Brain microvascular endothelial cell (primary cell): ENCODE measurements at regions not wholly inside any gene's neighbourhood (a gene's known extent, or its start where the extent isn't known, plus 50 kb on each side); places are given as distances from the start of the nearest gene placed in this dataset.

Experiments used
- DNase-seq: peaks from one replicate; pipeline ENCODE4 v3.0.0-alpha.2; 2020
- H3K27ac ChIP-seq: fragments of 250-450 bp; sonication (Bioruptor Pico); 2 replicates; pipeline ENCODE4 v1.5.1; 2020; ENCODE audit warnings: mild to moderate bottlenecking, moderate library complexity
- H3K27me3 ChIP-seq: fragments of 250-450 bp; sonication (Bioruptor Pico); replicated peaks from 2 replicates; pipeline ENCODE4 v1.5.1; 2020; ENCODE audit warnings: mild to moderate bottlenecking
- H3K36me3 ChIP-seq: fragments of 250-450 bp; sonication (Bioruptor Pico); replicated peaks from 2 replicates; pipeline ENCODE4 v1.5.1; 2020; ENCODE audit warnings: mild to moderate bottlenecking
- H3K4me3 ChIP-seq: 2 replicates; pipeline ENCODE4 v1.5.1; 2011; ENCODE audit warnings: low read depth, mild to moderate bottlenecking, control low read depth, low read length, moderate library complexity
- CTCF ChIP-seq: IDR thresholded peaks from 2 replicates; pipeline ENCODE4 v1.5.1; 2011; ENCODE audit warnings: low read depth, mild to moderate bottlenecking, moderate library complexity, low read length, control low read depth, inconsistent platforms; ENCODE audit errors: missing control alignments
- in situ Hi-C: cut with HindIII; loops from 2 replicates; pipeline ENCODE4 v1.10.0; 2017; ENCODE audit warnings: low sequenced_read_pairs, low pct_ligation_motif_present

DNA sequence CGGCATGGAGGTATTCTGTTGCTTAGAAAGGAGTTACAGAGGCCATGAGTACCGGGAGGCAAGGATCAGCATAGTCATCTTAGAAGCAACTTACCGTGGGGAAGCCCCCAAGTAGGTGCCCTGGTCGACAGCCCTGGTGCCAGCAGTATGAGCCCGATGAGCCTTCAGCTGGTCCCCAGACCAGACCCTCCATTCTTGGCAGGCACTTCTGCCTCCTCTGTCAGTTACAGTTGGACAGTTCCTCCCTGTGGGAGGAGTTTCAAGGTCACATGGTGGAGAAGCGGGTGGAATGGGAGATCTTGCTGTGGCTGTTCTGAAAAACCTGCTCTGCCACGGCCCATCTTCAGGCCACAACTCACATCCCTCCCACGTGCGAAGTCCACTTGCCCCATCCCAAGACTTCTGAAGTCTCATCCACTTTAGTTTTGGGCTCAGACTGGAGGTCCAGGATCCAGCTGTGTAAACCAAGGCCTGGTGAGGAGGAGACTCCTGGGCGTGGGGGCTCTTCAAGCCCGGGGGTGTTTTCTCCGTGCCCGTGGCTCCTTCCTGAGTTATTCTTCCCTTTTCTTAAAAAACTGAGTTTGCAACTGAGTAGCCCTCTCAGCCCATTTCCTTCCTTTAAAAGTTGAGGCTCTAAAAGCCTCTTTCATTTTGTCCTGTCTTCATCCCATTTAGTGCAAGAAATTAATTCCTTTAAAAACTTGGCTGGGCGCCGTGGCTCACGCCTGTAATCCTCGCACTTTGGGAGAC, 133.5 kb downstream of the SEC14L1 start:
- Histone ChIP-seq H3K36me3 (no peaks in the 10 kb centered on the region), H3K4me3 (no peak overlapping the region), H3K27me3 (no peaks in the 10 kb centered on the region), H3K27ac (no peak overlapping the region)
- in situ Hi-C loops = no loop called here
- TF ChIP-seq CTCF = no peak
- DNase-seq = no peak

DNA sequence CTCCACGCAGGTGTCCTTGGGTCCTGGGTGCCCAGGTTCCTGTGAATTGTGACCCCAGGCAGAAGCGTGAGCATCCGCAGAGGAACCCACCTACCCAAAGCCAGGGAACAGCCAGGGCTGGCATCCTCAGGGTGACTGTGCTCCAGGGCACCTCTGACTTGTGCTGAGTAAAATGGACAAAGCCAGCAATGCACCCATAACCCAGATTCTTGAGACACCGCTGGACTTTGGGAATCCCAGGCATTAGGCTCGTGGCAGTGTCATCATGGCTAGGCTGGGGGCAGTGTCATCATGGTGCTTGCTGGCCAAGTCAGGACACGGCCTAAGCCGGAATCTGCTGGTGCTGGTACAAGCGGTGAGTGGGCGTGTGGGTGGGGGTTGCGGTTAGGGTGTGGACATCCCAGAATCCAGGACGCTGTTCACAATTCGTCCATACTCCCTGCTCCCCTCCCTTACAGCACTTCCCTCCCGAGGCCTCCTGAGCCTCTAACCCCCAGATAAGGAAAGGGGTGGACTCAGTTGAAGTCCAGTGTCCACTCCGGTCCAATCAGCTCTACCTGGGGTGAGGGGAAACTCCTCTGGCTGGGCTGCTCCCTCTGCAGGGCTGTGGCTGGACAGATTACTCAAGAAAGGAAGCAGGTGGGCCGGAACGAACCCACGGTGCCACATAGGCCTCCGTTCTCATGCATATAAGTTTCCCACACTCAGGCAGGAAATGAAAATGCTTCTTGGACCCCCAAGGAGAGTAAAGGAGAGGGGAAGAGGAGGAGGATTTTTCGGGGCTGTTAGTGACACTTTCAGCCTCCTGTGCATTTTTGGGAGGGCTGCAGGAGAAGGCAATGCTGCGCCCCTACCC, 138.9 kb downstream of the SEC14L1 start:
- in situ Hi-C loops = no loop called here
- Histone ChIP-seq H3K27ac (no peak overlapping the region), H3K27me3 (no peaks in the 10 kb centered on the region), H3K4me3 (no peak overlapping the region), H3K36me3 (no peaks in the 10 kb centered on the region)
- no peak for DNase-seq
- TF ChIP-seq CTCF = no peak

GRCh38 chr17:77280304-77281121, 139.7 kb downstream of the SEC14L1 start:
- H3K27ac ChIP-seq = no peak overlapping the region
- TF ChIP-seq CTCF = no peak
- in situ Hi-C loops = no loop called here
- H3K36me3 ChIP-seq = no peaks in the 10 kb centered on the region
- DNase-seq = no peak
- H3K4me3 ChIP-seq = peak overlapping the region; percentile 37
- H3K27me3 ChIP-seq = no peaks in the 10 kb centered on the region

DNA sequence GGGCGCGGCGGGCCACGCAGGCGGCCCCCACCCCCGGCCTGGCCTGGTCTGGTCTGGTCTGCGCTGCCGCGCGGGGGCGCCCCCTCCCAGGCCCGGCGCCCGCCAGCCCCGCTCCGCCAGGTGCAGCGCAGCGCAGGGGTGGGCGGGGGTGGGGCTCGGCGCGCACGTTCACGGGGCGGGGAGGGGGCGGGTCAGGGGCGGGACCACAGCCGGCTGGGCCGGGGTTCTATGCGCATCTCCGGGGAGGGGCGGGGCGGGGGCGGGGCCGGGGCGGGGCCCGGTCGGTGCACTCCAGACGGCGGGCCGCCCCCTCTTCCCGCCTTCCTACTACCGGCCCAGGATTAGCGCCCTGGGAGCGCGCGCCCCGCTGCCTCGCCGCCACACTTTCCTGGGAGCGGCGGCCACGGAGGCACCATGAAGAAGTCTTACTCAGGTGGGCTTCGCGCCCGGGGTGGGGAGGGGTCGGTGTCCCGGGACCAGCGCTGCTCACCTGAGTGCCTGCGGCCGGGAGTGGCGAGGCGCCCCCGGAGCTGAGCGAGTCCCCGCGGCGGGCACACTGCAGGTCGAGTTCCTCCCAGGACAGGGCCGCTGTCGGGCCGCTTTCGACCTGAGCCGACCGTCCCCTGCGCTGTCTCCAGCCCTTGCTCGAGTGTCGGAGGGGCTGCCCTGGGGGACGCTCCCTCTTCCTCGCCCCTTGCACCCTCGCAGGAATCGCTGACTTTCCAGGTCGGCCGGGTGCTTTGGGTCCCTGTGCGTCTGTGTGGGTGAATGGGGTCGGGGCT, 140.5 kb downstream of the SEC14L1 start:
- in situ Hi-C loops = no loop called here
- DNase-seq = no peak
- Histone ChIP-seq H3K27ac (no peak overlapping the region), H3K27me3 (no peaks in the 10 kb centered on the region), H3K4me3 (peak overlapping the region; percentile 54), H3K36me3 (no peaks in the 10 kb centered on the region)
- TF ChIP-seq CTCF = no peak

- Histone ChIP-seq H3K36me3 (no peaks in the 10 kb centered on the region), H3K27ac (no peak overlapping the region), H3K4me3 (peak overlapping the region; percentile 54), H3K27me3 (no peaks in the 10 kb centered on the region)
- no peak for DNase-seq
- in situ Hi-C loops = no loop called here
- TF ChIP-seq CTCF = no peak
These were observed 141.2 kb downstream of the SEC14L1 start for GRCh38 chr17:77281904-77282367.
